CD4-positive, alpha-beta T cell treated with Interleukin-2 at 100 ng/mL for 4 hours (primary cell): ENCODE measurements at regions not wholly inside any gene's neighbourhood (a gene's known extent, or its start where the extent isn't known, plus 50 kb on each side); places are given as distances from the start of the nearest gene placed in this dataset.

Experiments used
- DNase-seq: peaks from one replicate; pipeline ENCODE4 v3.0.0-alpha.2; 2020; ENCODE audit warnings: low spot score

DNA sequence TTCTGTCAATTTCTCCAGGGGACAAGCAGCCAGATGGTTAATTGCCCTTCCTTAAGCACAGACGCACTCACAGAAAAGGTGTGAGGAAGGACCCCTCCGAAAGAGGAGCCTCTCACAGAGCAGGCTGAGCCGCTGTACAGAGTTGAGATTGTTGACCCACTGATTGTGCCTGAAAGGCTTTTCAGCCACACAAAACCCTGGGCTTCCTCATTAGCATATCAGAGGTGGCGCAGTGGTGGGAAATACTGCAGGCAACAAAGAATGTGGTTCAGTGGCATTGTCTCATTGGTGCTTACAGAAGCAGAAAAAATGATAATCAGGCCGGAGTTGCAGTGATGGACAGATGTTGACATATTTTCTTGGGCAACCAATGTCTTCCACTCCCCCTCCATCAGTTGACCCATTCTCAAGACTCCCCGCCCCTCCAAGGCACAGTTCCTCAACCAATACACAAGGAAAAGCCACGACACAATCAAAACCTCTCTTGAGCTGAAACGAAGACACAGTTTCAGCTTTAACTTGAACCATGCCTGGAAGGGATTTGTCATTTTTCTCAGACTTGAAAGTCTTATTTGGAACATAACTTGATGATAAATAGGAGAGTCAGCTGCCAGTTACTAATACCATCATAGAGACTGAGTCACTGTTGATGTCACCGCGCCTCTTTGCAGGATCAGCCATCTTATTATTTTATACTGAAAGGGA is 53.1 kb downstream of the ATXN3L start:
- no peak for DNase-seq

DNA sequence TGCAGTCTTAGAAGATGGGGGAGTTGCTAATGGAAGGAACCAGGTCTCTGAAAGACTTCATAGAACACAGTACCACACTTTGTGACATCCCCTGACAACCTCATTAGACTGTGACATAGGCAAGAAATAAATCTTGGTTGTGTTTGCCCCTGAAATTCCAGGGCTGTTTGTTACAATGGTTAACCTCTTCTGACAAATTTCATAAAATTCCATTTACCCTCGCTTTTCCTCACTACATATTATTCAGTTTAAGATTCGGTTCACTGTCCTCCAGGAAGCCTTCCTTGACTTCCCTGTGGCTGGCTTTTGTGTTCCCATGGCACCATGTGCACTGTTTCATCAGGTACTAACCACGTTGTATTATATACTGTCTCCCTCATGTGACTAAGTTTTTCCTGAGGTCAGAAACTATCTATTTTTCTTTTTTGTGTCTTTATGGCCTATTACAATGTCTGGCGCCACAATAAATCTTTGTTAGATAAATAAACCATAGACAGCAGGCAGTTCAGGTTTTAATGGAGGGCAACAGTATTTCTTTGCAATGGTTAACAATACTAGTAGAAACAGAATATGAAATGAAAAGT is 54.2 kb downstream of the ATXN3L start:
- no peak for DNase-seq

DNA sequence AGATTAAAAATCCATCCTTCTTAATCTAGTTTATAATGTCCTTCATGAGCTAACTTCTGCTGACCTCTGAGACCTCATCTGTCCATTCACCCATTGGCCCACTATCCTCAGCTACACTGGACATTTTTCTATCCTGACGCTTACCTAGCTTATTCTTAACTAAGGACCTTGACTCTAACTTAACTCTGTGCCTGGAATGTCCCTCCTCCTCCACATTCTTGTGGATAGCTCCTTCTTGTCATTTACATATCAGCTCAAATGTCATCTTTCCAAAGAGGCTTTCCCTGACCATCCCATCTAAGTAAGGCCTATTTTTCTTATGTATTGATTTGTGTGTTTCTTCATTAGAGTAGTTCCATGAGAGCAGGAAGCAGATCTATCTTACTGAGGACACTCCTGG is 54.7 kb downstream of the ATXN3L start:
- no peak for DNase-seq

DNA sequence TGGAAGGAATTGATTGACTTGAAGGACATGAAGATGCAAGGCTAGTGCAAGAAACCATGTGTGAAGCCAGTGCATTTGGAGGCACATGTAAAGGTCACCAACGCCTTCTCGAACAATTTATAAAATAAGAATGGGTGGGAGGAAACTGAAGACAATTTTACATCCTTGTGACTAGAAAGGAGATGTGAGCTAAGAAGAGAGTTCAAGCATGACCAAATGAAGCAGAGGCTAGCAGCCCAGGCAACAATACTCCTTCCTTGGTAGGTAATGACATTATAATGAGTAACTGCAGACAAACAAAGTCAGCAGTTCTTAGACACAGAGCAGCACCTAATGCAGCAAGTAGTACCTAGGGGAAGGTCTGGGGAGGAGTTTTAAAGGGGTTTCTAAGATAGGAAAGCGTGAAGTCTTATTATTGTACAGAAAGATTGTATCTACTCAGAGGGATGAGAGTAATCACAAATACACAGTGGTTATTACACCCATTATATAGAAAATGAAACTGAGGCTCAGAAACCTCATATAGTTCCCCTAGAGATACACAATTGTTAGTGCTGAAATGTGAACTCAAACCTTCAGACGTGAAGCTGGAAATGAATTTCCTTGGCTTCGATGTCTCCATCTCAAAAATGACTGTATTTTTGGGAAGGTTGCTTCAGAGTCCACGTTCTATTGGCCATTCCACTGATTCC is 56.1 kb downstream of the ATXN3L start:
- no peak for DNase-seq

DNA sequence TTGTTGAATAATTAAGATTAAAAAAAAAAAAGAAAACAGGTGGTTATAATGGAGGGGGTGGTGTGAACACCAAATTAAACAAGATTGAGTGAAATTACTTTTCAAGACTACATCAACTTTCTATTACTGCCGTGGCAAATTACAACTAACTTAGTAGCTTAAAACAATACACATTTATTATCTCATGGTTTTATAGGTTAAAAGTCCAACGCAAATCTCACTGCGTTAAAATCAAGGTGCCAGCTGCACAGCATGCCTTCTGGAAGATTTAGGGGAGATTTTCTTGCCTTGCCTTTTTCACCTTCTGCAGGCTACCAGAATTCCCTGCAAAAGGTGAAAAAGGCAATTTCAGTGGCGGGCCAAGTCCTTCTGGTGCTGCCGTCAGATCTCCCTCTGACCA is 58.5 kb downstream of the ATXN3L start:
- no peak for DNase-seq

DNA sequence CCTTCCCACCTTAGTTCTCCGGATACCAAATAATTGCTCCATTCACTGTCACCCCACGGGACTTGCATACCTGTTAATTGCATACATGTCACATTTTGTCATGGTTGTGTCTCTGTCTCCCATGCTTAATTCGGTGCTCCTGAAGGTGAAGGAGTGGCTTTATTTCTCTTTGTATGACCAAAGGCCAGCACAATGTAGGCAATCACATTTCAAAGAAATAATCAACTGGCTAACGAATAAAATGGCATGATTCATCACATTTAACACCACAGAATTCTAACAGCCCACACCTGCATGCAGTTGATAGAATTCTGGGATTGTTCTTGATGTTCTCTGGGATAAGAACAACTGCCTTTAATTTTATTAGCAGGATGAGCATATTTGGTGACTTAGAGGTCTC is 59.3 kb downstream of the ATXN3L start:
- DNase-seq: no peak

DNA sequence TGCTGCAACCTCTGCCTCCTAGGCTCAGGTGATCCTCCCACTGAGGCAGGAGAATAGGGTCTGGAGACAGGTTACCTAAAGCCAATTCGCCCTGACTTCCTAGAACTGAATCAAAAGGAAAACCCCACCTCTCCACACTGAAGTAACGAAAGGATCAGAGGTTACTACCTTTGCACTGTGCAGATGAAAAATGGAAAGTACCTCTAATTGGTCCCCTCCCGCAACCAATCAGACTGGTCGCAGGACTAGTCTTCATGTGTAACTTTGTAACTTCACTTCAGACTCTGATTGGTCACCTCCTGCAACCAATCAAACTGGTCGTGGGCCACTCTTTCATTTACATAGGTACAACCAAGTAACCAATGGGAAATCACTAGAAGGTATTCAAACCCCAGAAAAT is 61.1 kb downstream of the ATXN3L start:
- DNase-seq: no peak

DNA sequence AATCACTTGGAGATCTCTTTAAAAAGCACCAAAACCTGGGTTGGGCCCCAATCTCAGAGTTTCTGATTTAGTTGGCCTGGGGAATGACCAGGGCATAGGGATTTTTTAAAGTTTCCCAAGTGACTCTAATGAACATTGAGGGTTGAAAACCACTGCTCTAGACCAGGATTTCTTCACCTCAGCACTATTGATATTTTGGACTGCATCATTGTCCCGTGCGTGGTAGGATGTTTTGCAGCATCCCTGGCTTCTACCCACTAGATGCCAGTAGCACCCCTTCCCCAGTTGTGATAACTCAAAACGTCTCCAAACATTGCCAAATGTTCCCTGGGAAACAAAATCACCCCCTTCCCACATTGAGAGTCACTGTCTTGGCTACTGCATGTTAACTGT is 61.8 kb downstream of the ATXN3L start:
- no peak for DNase-seq

DNA sequence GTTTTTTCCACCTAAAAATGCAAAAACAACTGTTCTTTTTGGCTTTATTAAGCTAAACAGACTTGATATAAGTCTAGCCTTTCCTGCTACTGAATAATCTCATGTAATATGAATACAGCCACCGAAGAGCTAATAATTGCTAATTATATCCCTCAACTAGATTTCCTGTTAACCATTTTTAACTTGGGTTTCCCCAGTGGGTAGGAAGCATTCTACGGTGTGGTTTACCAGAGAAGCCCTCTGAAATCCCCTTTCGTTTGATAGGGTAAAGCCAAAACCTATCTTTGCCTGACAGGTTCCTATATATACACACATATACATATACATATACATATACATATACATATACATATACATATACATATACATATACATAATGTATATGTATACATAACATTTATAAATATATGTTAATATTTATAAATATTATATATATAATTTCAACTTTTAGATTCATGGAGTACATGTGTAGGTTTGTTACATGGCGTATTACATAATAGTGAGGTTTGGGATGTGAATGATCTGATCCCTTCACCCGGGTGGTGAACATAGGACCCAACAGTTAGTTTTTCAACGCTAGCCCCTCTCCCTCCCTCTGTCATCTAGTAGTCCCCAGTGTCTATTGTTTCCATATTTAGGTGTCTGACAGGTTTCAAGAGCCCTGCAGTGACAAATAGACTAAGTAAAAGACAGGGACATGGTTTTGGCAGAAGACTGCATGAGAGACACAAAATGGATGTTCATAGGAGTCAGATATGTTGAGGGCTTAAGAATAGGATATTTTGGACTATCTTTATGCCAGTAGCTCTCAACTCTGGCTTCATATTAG is 62.4 kb downstream of the ATXN3L start:
- DNase-seq: peak; percentile 3

DNA sequence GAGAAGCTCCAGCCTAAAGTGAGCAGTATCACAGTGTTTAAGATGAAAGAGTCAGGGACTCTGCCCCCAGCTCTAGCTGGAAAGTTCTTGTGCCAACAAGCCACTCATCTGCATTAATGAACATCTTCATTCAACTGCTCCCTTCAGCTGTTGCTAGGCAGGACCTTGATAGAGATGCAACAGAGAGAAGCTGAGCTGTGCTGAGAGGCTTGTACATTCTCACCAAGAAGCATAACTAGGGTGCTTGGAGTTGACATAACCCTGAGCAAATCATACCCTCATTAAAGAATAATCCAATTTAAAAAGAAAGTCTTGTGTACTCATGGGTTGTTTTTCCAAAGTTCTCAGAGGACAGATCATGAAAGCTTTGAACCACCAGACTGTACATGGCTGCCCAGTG is 63.2 kb downstream of the ATXN3L start:
- no peak for DNase-seq

DNA sequence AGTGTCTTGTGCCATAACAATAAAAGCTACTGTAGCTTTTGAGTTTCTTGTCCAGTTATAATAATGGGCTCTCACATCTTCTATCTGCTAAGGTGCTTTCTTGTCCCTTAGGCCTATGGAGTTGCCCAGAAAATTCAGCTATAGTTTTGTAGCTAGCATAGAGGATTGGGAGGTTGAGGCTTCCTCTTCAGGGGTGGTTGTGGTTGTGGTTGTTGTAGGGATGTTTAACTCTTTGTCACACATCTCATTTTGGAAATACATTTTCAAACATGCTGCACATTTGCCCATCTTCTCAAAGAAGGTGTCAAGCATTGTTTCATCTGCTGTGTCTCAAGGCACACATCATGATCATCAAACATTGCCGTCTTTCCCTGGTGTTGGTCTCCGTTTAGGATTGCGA is 65.0 kb downstream of the ATXN3L start:
- no peak for DNase-seq

DNA sequence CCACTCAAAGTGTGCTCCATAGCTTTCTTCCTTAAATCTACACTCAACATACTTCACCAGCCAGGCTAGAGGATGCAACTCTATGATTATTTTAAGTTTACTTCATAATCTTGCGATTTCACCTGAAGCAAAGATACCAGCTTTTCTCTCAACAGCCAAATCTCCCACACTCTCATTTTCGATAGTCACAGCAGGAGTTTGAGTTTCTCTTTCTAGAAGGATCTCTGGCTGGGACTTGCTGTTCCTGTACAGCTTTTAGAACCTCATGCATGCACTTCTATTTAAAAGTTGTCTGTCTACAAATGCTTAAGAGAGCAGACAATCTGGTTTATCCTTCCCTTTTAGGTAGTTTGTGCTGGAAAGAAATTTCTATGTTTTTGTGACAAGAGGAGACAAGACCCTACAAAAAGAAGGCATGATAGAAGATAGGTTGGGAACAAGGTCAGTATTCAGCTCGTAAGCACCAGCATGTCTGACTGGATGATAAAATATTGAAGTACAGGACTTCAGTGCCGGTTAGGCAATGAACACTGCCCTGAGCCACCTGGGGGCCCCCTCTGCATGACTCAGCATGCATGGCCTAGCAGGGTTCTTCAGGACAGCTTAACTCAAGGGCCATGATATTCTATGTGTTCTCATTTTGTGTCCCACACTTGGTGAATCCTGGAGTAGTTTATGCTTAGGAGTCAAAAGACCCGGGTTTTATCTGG is 65.6 kb downstream of the ATXN3L start:
- DNase-seq: peak; percentile 1

DNA sequence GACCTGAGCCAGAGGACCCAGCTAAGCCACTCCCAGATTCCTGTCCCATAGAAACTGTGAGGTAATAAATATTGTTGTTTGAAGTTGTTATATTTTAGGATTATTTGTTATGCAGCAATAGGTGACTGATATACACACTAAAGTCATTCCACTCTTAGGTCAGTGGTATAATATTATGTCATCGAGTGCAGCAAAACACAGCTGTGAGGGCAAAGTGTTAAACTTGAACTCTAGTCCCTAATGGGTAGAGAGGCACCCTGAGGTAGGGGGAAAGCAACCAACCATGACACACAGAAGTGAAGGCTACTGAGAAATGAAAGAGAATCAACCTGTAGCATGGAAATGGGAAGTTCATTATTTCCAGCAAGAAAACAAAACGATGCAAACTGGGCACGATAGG is 66.6 kb downstream of the ATXN3L start:
- DNase-seq: no peak

DNA sequence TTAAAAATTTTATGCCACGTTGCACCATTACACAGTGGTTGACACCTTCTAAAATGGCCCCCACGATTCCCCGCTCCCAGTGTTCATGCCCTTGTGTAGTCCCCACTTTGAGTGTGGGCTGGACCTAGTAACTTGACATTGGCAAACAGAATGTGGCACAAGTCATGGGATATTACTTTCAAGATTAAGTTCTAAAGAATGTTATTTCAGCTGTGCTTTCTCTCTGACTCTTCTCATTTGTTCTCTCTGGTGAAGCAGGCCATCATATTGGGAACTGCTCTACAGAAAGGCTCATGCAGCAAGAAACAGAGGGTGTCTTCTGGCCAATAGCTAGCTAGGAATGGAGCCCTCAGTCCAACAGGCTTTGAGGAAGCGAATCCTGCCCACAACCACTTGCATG is 67.1 kb downstream of the ATXN3L start:
- no peak for DNase-seq

DNA sequence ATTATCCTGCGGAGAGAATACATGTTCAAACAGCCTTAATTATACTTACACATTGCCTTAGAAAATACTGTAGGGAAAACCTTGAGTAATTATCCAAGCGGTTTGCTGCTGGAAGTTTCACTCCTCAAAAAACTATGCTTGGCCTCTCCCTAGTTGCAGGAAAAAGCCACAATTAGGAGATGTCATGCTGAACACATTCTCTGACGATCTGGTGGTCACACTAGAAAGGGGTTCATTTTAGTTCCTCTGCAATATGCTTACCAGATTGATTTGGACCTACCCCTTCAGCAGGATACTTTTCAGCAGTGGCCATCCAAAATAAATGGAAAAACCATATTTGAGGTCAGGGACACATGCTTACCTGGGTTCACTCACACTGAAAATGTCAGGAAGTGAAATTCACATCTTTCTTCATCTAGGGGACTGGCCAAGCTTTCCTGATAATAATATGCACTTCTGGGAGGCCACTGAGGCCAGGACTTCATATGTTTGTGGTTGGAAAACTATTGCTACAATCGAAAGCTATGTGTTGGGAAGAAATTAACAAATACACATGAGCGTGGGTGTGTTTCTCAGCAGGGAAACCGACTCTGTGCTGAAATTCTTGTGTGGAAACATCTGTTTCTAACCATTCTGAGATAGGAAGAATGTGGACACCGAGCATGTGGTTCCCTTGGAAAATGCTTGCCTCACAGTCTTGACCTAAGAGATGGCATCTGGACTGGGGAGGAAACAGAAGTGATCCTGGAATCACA is 68.8 kb downstream of the ATXN3L start:
- no peak for DNase-seq

DNA sequence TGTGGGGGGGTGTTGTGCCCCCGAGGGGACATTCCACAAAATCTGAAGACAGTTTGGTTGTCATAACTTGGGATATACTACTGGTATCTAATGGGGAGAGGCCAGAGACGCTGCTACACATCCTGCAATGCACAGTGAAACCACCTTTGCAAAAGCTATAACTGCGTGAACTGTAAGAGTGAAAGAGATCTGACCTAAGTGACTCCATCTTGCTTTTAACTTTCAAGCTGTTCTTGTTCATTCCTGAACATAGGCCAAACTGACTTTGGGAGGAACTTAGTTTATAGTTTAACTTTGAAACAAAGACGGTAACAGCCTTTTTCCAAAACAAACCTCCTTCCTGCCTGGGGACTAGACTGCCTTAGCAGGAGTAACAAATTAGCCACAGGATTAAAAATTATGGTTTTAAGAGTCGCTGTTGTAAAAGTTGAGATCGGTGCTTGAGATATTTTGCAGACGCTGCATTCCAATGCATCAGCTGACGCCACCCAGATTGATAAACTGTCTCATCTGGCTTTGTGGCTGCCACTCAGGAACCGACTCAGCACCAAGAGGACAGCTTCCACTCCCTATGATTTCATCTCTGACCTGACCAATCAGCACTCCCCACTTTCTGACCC is 70.9 kb downstream of the ATXN3L start:
- no peak for DNase-seq

DNA sequence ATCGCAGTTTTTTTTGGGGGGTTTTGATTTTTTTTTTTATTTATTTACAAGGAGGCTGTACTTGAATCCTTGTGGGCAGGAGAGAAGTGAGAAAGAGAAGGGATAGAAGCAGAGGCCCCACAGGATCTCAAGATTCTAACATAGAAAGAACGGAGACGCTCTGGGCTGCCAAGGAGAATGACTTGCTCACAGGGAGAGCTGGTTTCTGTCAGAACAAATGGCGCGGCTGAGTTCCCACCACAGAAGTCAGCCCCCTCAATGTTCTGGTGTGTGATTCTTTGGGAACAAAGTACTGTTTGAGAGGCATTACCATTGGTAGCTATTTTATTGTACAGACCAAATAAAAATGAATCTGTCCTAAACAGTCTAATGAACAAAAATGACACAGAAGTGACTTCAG is 80.6 kb downstream of the ATXN3L start:
- no peak for DNase-seq

DNA sequence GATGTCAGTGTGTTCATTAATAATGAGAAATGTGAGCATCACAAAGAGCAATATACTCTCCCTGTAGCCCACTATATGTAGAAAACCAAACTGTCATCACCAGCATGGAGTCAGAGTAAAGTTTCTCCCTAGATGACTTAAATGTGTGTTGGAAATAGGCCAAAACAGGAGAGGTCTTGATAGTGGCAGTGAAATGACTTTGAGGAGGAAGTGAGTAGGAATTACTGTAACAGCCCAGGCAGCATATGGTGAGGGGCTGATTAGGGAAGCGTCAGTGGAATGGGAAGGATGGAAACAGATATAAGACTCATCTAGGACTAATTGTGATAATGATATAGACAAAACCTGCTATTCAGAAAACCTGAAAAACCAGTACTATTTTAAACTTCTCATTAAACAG is 83.9 kb downstream of the ATXN3L start:
- no peak for DNase-seq

DNA sequence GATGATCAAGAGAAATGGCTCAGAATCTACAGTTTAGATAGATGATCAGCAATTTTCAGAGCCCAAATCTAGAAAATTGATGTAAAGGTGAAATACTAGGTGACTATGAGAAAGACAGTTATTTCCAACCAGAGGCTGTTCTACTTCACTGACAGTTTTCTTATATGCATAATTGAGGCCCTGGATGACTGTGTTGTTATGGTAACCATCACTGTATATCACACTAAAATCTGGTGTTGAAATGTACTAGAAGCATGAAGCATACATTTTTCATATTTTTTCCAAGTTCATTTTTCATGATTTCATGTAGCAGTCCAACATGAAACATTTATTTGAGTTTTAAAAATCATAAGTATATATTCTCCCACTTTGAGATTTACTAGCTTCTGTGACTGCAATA is 87.4 kb downstream of the ATXN3L start:
- no peak for DNase-seq

DNA sequence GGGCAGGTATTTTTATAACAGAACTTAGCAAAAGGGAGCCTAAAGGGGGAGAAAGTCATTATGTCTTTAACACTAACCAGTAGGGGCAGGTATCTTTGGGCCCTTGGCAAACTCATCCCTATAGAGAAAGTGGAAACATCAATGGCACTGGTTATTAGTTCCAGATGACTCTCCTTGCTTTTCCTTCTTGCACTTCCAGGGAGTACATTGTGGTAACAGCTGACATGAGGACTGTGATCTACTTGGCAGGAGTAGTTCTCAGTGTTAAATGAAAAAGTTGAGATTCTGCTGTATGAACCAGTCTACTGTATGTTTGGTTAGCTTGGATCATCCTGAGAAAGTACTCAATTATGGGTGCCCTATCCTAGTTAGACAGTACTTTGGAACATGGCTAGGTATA is 93.6 kb downstream of the ATXN3L start:
- DNase-seq: no peak
